HEK293 (cell line): ENCODE measurements at regions not wholly inside any gene's neighbourhood (a gene's known extent, or its start where the extent isn't known, plus 50 kb on each side); places are given as distances from the start of the nearest gene placed in this dataset.

Experiments used
- CTCF ChIA-PET: fragments of 350-600 bp; formaldehyde crosslinking; extraction: SDS; loops from one replicate; lab custom pipeline; 2021; ENCODE audit warnings: antibody characterized with exemption; lab: Yijun Ruan, JAX
- POLR2A ChIA-PET: fragments of 300-600 bp; formaldehyde crosslinking; extraction: SDS; loops from one replicate; lab custom pipeline; 2020; ENCODE audit warnings: antibody characterized with exemption, inconsistent platforms; lab: Yijun Ruan, JAX
- H3K27ac ChIP-seq: fragments of 200-500 bp; sonication (Bioruptor generic); 2 replicates; pipeline ENCODE4 v1.5.1; 2014; ENCODE audit warnings: low read depth, low read length, control low read depth, inconsistent platforms; ENCODE audit errors: extremely low read depth
- H3K36me3 ChIP-seq, 2 experiments: fragments of 200-500 bp in 1 of 2; sonication (Bioruptor generic) in 1 of 2; 1 replicate in 1 of 2; 2 replicates in 1 of 2; pipeline ENCODE4 v1.5.1; 2014 to 2017; ENCODE audit warnings: inconsistent platforms in 2 of 2, low read length in 2 of 2; ENCODE audit not compliant: control insufficient read depth in 2 of 2, insufficient read depth in 1 of 2
- H3K4me1 ChIP-seq: fragments of 200-500 bp; sonication (Bioruptor generic); 2 replicates; pipeline ENCODE4 v1.5.1; 2014; ENCODE audit warnings: mild to moderate bottlenecking, low read length, inconsistent platforms; ENCODE audit not compliant: control insufficient read depth, insufficient read depth
- H3K4me3 ChIP-seq: 2 replicates; pipeline ENCODE4 v1.5.1; 2011; ENCODE audit warnings: low read depth, mild to moderate bottlenecking, control low read depth, low read length, moderate library complexity
- H3K9me3 ChIP-seq: fragments of 200-500 bp; sonication (Bioruptor generic); 2 replicates; pipeline ENCODE4 v1.5.1; 2014; ENCODE audit warnings: low read depth, low read length, inconsistent platforms; ENCODE audit not compliant: control insufficient read depth, insufficient read depth
- AEBP2 ChIP-seq: fragments of 450-650 bp; formaldehyde crosslinking; IDR thresholded peaks from 2 replicates; pipeline ENCODE4 v1.5.1; 2016; ENCODE audit warnings: missing biosample characterization, missing genetic modification characterization, borderline replicate concordance
- HIC1 ChIP-seq: fragments of 450-650 bp; formaldehyde crosslinking; IDR thresholded peaks from 2 replicates; pipeline ENCODE4 v1.5.1; 2016; ENCODE audit warnings: missing biosample characterization, missing genetic modification characterization
- OVOL3 ChIP-seq: fragments of 450-650 bp; formaldehyde crosslinking; IDR thresholded peaks from 2 replicates; pipeline ENCODE4 v1.5.1; 2016; ENCODE audit warnings: missing biosample characterization, missing genetic modification characterization
- PRDM1 ChIP-seq: fragments of 450-650 bp; formaldehyde crosslinking; IDR thresholded peaks from 2 replicates; pipeline ENCODE4; 2016; ENCODE audit warnings: missing biosample characterization, missing genetic modification characterization
- ZNF302 ChIP-seq: fragments of 450-650 bp; formaldehyde crosslinking; IDR thresholded peaks from 2 replicates; pipeline ENCODE4 v1.5.1; 2016; ENCODE audit warnings: missing biosample characterization, missing genetic modification characterization, low read depth
- ZNF311 ChIP-seq: fragments of 450-650 bp; formaldehyde crosslinking; IDR thresholded peaks from 2 replicates; pipeline ENCODE4 v1.5.1; 2017; ENCODE audit warnings: missing biosample characterization, missing genetic modification characterization, borderline replicate concordance
- ZNF518A ChIP-seq: fragments of 450-650 bp; formaldehyde crosslinking; conservative IDR thresholded peaks from 2 replicates; pipeline ENCODE4 v1.5.1; 2016; ENCODE audit warnings: low read depth, missing biosample characterization, missing genetic modification characterization
- ZNF629 ChIP-seq: fragments of 450-650 bp; formaldehyde crosslinking; IDR thresholded peaks from 2 replicates; pipeline ENCODE4 v1.5.1; 2017; ENCODE audit warnings: missing biosample characterization, missing genetic modification characterization
- ZNF747 ChIP-seq: fragments of 450-650 bp; formaldehyde crosslinking; IDR thresholded peaks from 2 replicates; pipeline ENCODE4 v1.5.1; 2016; ENCODE audit warnings: missing biosample characterization, missing genetic modification characterization
- ZSCAN4 ChIP-seq: fragments of 450-650 bp; formaldehyde crosslinking; IDR thresholded peaks from 2 replicates; pipeline ENCODE4 v1.5.1; 2017; ENCODE audit warnings: missing biosample characterization, missing genetic modification characterization

- Histone ChIP-seq H3K9me3 (no peaks in the 10 kb centered on the region), H3K36me3 (no peaks in the 10 kb centered on the region), H3K4me3 (no peak overlapping the region), H3K27ac (no peak overlapping the region), H3K4me1 (no peaks in the 10 kb centered on the region)
- TF ChIP-seq ZSCAN4 (no peak), ZNF518A (tag by site-specific recombination) (no peak), ZNF302 (tag by site-specific recombination) (no peak), HIC1 (tag by site-specific recombination) (no peak), ZNF747 (no peak)
- POLR2A ChIA-PET: no interaction called here
- CTCF ChIA-PET: interaction anchor here (0.7 kb wide), 1 partner anchor 310 kb away, joined by 4 read pairs; no protein-coding TSS in a partner anchor
Observed at GRCh38 chr2:160952464-160953254, 207.6 kb upstream of the TANK start.

- POLR2A ChIA-PET: no interaction called here
- no peak overlapping the region for H3K4me3 ChIP-seq
- no peaks in the 10 kb centered on the region for H3K4me1 ChIP-seq
- H3K36me3 ChIP-seq: no peaks in the 10 kb centered on the region
- no peak overlapping the region for H3K27ac ChIP-seq
- no peaks in the 10 kb centered on the region for H3K9me3 ChIP-seq
- TF ChIP-seq OVOL3 (tag by site-specific recombination) (no peak), ZNF629 (tag by site-specific recombination) (no peak), PRDM1 (tag by site-specific recombination) (no peak)
- CTCF ChIA-PET: interaction anchor here (0.5 to 1.5 kb wide), 2 partner anchors 49 to 1340 kb away, joined by 5 to 8 read pairs; no protein-coding TSS in a partner anchor
Observed at GRCh38 chr2:160955578-160955977, 204.7 kb upstream of the TANK start.

- no peak overlapping the region for H3K4me3 ChIP-seq
- no peaks in the 10 kb centered on the region for H3K36me3 ChIP-seq
- TF ChIP-seq AEBP2 (no peak), ZNF311 (tag by site-specific recombination) (no peak)
- no peaks in the 10 kb centered on the region for H3K4me1 ChIP-seq
- H3K9me3 ChIP-seq: no peaks in the 10 kb centered on the region
- CTCF ChIA-PET: interaction anchor here (1.5 kb wide), 1 partner anchor 48 kb away, joined by 8 read pairs; no protein-coding TSS in a partner anchor
- POLR2A ChIA-PET: no interaction called here
- H3K27ac ChIP-seq: no peak overlapping the region
Observed at GRCh38 chr2:160956243-160956802, 203.9 kb upstream of the TANK start.
